H1 (cell line): ENCODE measurements at regions not wholly inside any gene's neighbourhood (a gene's known extent, or its start where the extent isn't known, plus 50 kb on each side); places are given as distances from the start of the nearest gene placed in this dataset.

Source experiments
- CTCF ChIA-PET: fragments of 300-600 bp; sonication (Branson Sonifier 250); formaldehyde crosslinking; loops from one replicate; lab custom pipeline; 2021; ENCODE audit not compliant: partially characterized antibody; lab: Charles Lee
- POLR2A ChIA-PET: fragments of 300-600 bp; sonication (Branson Sonifier 250); formaldehyde crosslinking; loops from one replicate; lab custom pipeline; 2021; ENCODE audit warnings: inconsistent platforms; ENCODE audit not compliant: partially characterized antibody; lab: Charles Lee
- DNase-seq, 2 experiments: peaks; one replicate each; pipeline versions ENCODE4 v3.0.0 to v3.0.0-alpha.2; 2010 to 2022; ENCODE audit warnings: low spot score in 2 of 2, low read depth in 1 of 2, mixed read lengths in 1 of 2
- FAIRE-seq: peaks from 2 replicates; lab custom pipeline; 2011; peaks lifted over from hg19 to GRCh38; lab: Jason Lieb, UNC
- H2AFZ ChIP-seq: 2 replicates; pipeline ENCODE4 v1.8.1; 2012; ENCODE audit warnings: low read length, inconsistent platforms
- H2AK5ac ChIP-seq: 2 replicates; pipeline ENCODE4 v1.6.1; 2013; ENCODE audit warnings: low read depth, low read length
- H2BK120ac ChIP-seq: replicated peaks from 2 replicates; pipeline ENCODE3; 2013; ENCODE audit warnings: low read depth, low read length, inconsistent platforms
- H2BK12ac ChIP-seq: 2 replicates; pipeline ENCODE4 v1.6.1; 2013; ENCODE audit warnings: low read depth, low read length
- H2BK15ac ChIP-seq: 2 replicates; pipeline ENCODE4 v1.6.1; 2013; ENCODE audit warnings: low read length
- H2BK20ac ChIP-seq: 2 replicates; pipeline ENCODE4 v1.6.1; 2013; ENCODE audit warnings: low read length
- H2BK5ac ChIP-seq: 2 replicates; pipeline ENCODE4 v1.6.1; 2013; ENCODE audit warnings: low read depth, low read length
- H3K14ac ChIP-seq: 2 replicates; pipeline ENCODE4 v1.6.1; 2013; ENCODE audit warnings: inconsistent platforms; ENCODE audit not compliant: insufficient read length
- H3K18ac ChIP-seq: 2 replicates; pipeline ENCODE4 v1.6.1; 2013; ENCODE audit warnings: low read length; ENCODE audit errors: extremely low read depth
- H3K23ac ChIP-seq: 2 replicates; pipeline ENCODE4 v1.6.1; 2013; ENCODE audit warnings: inconsistent platforms; ENCODE audit not compliant: insufficient read length
- H3K23me2 ChIP-seq: 2 replicates; pipeline ENCODE4 v1.6.1; 2013; ENCODE audit warnings: low read depth, low read length
- H3K27ac ChIP-seq: 2 replicates; pipeline ENCODE4 v1.6.1; 2011; ENCODE audit warnings: low read depth, low read length, inconsistent platforms
- H3K27me3 ChIP-seq, 4 experiments: replicated peaks in 1 of 4; 1 replicate in 1 of 4; 2 replicates in 3 of 4; pipeline versions ENCODE4 v1.6.1 to v1.8.1; 2011 to 2013; ENCODE audit warnings: low read length in 3 of 4, mild to moderate bottlenecking in 3 of 4, inconsistent platforms in 2 of 4, mixed read lengths in 2 of 4, moderate library complexity in 1 of 4; ENCODE audit not compliant: control insufficient read depth in 3 of 4, insufficient read depth in 3 of 4; ENCODE audit errors: extremely low read depth in 1 of 4
- H3K36me3 ChIP-seq, 4 experiments: 2 replicates each; pipeline versions ENCODE4 v1.6.1 to v1.8.1; 2011 to 2013; ENCODE audit warnings: mild to moderate bottlenecking in 4 of 4, low read length in 3 of 4, moderate library complexity in 2 of 4, control low read depth in 1 of 4, inconsistent platforms in 1 of 4; ENCODE audit not compliant: insufficient read depth in 4 of 4, control insufficient read depth in 2 of 4
- H3K4ac ChIP-seq: replicated peaks from 2 replicates; pipeline ENCODE3; 2013; ENCODE audit warnings: low read length, low read depth, mixed read lengths, inconsistent platforms; ENCODE audit not compliant: insufficient read length
- H3K4me1 ChIP-seq, 4 experiments: replicated peaks in 1 of 4; 1 replicate in 1 of 4; 2 replicates in 3 of 4; pipeline versions ENCODE4 v1.6.1 to v1.8.1; 2011 to 2013; ENCODE audit warnings: low read length in 3 of 4, inconsistent platforms in 2 of 4, mixed read lengths in 1 of 4; ENCODE audit not compliant: insufficient read depth in 4 of 4, control insufficient read depth in 3 of 4
- H3K4me2 ChIP-seq, 2 experiments: 2 replicates each; pipeline versions ENCODE4 v1.6.1 to v1.8.1; 2011 to 2013; ENCODE audit warnings: low read depth in 2 of 2, low read length in 2 of 2, control low read depth in 1 of 2, inconsistent platforms in 1 of 2, mild to moderate bottlenecking in 1 of 2; ENCODE audit not compliant: insufficient read depth in 1 of 2
- H3K4me3 ChIP-seq, 4 experiments: fragments of 200-600, 300-600 bp in 1 of 4; sonication (generic), shearing (Covaris generic), sonication (Bioruptor Twin) in 1 of 4; 2 replicates each; pipeline versions ENCODE4 v1.5.1 to v1.8.1; 2011 to 2016; ENCODE audit warnings: low read length in 4 of 4, low read depth in 3 of 4, control low read depth in 2 of 4, inconsistent platforms in 2 of 4, mild to moderate bottlenecking in 2 of 4, mixed read lengths in 1 of 4, moderate library complexity in 1 of 4; ENCODE audit not compliant: insufficient read depth in 2 of 4; ENCODE audit errors: extremely low read depth in 1 of 4
- H3K56ac ChIP-seq: replicated peaks from 2 replicates; pipeline ENCODE3; 2013; ENCODE audit warnings: low read depth, mild to moderate bottlenecking, mixed read lengths, low read length, inconsistent platforms; ENCODE audit not compliant: insufficient read length
- H3K79me1 ChIP-seq: 2 replicates; pipeline ENCODE4 v1.6.1; 2013; ENCODE audit warnings: low read depth, low read length, control low read depth
- H3K79me2 ChIP-seq, 2 experiments: 2 replicates each; pipeline versions ENCODE4 v1.6.1 to v1.8.1; 2012 to 2013; ENCODE audit warnings: low read length in 2 of 2, mild to moderate bottlenecking in 2 of 2, inconsistent platforms in 1 of 2; ENCODE audit not compliant: insufficient read depth in 2 of 2, control insufficient read depth in 1 of 2
- H3K9ac ChIP-seq, 4 experiments: replicated peaks in 1 of 4; 1 replicate in 1 of 4; 2 replicates in 3 of 4; pipeline versions ENCODE4 v1.6.1 to v1.8.1; 2011 to 2013; ENCODE audit warnings: low read depth in 3 of 4, low read length in 3 of 4, control low read depth in 2 of 4, mild to moderate bottlenecking in 2 of 4, moderate library complexity in 2 of 4, inconsistent platforms in 1 of 4; ENCODE audit errors: extremely low read depth in 1 of 4
- H3K9me3 ChIP-seq, 2 experiments: 2 replicates each; pipeline versions ENCODE4 v1.6.1 to v1.8.1; 2012 to 2013; ENCODE audit warnings: mild to moderate bottlenecking in 2 of 2, moderate library complexity in 2 of 2, control low read depth in 1 of 2, inconsistent platforms in 1 of 2, low read depth in 1 of 2, low read length in 1 of 2, mixed read lengths in 1 of 2; ENCODE audit not compliant: insufficient read depth in 2 of 2
- H4K20me1 ChIP-seq, 2 experiments: replicated peaks in 1 of 2; 2 replicates each; pipeline versions ENCODE3 to v1.8.1; 2011 to 2013; ENCODE audit warnings: inconsistent platforms in 2 of 2, low read length in 2 of 2, mild to moderate bottlenecking in 1 of 2; ENCODE audit not compliant: insufficient read depth in 2 of 2, control insufficient read depth in 1 of 2
- H4K5ac ChIP-seq: 2 replicates; pipeline ENCODE4 v1.6.1; 2013; ENCODE audit warnings: low read length, low read depth, mixed read lengths, inconsistent platforms; ENCODE audit not compliant: insufficient read length
- H4K8ac ChIP-seq: 2 replicates; pipeline ENCODE4 v1.8.0; 2013; ENCODE audit warnings: mild to moderate bottlenecking, moderate library complexity, low read length, inconsistent platforms; ENCODE audit not compliant: insufficient read depth; ENCODE audit errors: extremely low read depth
- H4K91ac ChIP-seq: replicated peaks from 2 replicates; pipeline ENCODE3; 2013; ENCODE audit warnings: low read length, mixed read lengths, inconsistent platforms; ENCODE audit not compliant: insufficient read length
- WGBS, 2 experiments: shearing (Covaris generic) in 1 of 2; methylation state at CpG; one replicate each; pipeline versions ENCODE4 v1.1.6 to v1.1.7; 2013 to 2015; ENCODE audit warnings: low lambda C conversion rate in 2 of 2, mixed read lengths in 2 of 2, inconsistent platforms in 1 of 2, low coverage in 1 of 2, missing lambda C conversion rate in 1 of 2; ENCODE audit not compliant: insufficient replicate concordance in 2 of 2, insufficient coverage in 1 of 2, insufficient read length in 1 of 2; ENCODE audit errors: extremely low coverage in 1 of 2, missing lambda C conversion rate in 1 of 2; 5-methylcytosine and 5-hydroxymethylcytosine counted together
- TF ChIP-seq, protein P1 (sequence below): fragments of 300-600 bp; sonication (generic); IDR thresholded peaks from 2 replicates; pipeline ENCODE4 v1.7.1; 2012; ENCODE audit warnings: low read length, moderate library complexity, mild to moderate bottlenecking, inconsistent platforms; ENCODE audit not compliant: insufficient replicate concordance

DNA sequence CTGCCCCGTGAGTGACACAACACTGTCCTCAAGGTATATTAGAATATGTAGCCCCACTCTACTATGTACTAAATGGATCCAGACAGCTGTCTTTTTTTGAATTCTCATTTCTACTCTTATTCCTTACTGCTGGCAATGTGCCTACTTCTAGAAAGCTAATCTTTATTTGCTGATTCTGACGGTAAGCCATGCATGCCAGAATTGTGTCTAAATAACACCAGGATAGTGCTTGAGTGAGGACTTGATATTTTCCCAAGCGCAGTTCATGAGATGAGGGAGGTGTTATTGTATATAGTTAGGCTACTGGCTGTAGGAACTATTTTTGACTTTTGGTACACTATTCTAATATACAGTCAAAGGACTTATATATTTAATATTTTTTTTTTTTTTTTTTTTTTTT is 316.2 kb upstream of the NAV3 start:
- Histone ChIP-seq H2BK120ac (no peak overlapping the region), H3K79me2 (no peaks in the 10 kb centered on the region), H3K23ac (no peak overlapping the region), H3K4ac (no peak overlapping the region), H3K79me1 (no peaks in the 10 kb centered on the region), H3K27ac (no peak overlapping the region), H2BK5ac (no peak overlapping the region), H2AK5ac (no peak overlapping the region), H3K9ac (no peak overlapping the region), H2BK20ac (no peak overlapping the region), H3K4me1 (no peaks in the 10 kb centered on the region), H3K36me3 (no peaks in the 10 kb centered on the region), H2AFZ (no peak overlapping the region), H4K91ac (no peak overlapping the region), H3K18ac (no peak overlapping the region), H3K14ac (no peak overlapping the region), H4K20me1 (no peaks in the 10 kb centered on the region), H3K4me3 (no peak overlapping the region), H3K27me3 (no peaks in the 10 kb centered on the region), H4K5ac (no peak overlapping the region), H3K23me2 (no peaks in the 10 kb centered on the region), H4K8ac (no peak overlapping the region), H2BK12ac (no peak overlapping the region), H3K9me3 (no peaks in the 10 kb centered on the region), H3K4me2 (no peak overlapping the region), H2BK15ac (no peak overlapping the region), H3K56ac (no peak overlapping the region)
- WGBS, 2 experiments = 87% methylated on average over 3 of the region's 3 CpGs; no CpG with 5 or more reads in 1 of the 2 experiments
- FAIRE-seq (no peak), DNase-seq (no peak)
- CTCF ChIA-PET = no interaction called here
- POLR2A ChIA-PET = no interaction called here
- TF ChIP-seq, protein P1, sequence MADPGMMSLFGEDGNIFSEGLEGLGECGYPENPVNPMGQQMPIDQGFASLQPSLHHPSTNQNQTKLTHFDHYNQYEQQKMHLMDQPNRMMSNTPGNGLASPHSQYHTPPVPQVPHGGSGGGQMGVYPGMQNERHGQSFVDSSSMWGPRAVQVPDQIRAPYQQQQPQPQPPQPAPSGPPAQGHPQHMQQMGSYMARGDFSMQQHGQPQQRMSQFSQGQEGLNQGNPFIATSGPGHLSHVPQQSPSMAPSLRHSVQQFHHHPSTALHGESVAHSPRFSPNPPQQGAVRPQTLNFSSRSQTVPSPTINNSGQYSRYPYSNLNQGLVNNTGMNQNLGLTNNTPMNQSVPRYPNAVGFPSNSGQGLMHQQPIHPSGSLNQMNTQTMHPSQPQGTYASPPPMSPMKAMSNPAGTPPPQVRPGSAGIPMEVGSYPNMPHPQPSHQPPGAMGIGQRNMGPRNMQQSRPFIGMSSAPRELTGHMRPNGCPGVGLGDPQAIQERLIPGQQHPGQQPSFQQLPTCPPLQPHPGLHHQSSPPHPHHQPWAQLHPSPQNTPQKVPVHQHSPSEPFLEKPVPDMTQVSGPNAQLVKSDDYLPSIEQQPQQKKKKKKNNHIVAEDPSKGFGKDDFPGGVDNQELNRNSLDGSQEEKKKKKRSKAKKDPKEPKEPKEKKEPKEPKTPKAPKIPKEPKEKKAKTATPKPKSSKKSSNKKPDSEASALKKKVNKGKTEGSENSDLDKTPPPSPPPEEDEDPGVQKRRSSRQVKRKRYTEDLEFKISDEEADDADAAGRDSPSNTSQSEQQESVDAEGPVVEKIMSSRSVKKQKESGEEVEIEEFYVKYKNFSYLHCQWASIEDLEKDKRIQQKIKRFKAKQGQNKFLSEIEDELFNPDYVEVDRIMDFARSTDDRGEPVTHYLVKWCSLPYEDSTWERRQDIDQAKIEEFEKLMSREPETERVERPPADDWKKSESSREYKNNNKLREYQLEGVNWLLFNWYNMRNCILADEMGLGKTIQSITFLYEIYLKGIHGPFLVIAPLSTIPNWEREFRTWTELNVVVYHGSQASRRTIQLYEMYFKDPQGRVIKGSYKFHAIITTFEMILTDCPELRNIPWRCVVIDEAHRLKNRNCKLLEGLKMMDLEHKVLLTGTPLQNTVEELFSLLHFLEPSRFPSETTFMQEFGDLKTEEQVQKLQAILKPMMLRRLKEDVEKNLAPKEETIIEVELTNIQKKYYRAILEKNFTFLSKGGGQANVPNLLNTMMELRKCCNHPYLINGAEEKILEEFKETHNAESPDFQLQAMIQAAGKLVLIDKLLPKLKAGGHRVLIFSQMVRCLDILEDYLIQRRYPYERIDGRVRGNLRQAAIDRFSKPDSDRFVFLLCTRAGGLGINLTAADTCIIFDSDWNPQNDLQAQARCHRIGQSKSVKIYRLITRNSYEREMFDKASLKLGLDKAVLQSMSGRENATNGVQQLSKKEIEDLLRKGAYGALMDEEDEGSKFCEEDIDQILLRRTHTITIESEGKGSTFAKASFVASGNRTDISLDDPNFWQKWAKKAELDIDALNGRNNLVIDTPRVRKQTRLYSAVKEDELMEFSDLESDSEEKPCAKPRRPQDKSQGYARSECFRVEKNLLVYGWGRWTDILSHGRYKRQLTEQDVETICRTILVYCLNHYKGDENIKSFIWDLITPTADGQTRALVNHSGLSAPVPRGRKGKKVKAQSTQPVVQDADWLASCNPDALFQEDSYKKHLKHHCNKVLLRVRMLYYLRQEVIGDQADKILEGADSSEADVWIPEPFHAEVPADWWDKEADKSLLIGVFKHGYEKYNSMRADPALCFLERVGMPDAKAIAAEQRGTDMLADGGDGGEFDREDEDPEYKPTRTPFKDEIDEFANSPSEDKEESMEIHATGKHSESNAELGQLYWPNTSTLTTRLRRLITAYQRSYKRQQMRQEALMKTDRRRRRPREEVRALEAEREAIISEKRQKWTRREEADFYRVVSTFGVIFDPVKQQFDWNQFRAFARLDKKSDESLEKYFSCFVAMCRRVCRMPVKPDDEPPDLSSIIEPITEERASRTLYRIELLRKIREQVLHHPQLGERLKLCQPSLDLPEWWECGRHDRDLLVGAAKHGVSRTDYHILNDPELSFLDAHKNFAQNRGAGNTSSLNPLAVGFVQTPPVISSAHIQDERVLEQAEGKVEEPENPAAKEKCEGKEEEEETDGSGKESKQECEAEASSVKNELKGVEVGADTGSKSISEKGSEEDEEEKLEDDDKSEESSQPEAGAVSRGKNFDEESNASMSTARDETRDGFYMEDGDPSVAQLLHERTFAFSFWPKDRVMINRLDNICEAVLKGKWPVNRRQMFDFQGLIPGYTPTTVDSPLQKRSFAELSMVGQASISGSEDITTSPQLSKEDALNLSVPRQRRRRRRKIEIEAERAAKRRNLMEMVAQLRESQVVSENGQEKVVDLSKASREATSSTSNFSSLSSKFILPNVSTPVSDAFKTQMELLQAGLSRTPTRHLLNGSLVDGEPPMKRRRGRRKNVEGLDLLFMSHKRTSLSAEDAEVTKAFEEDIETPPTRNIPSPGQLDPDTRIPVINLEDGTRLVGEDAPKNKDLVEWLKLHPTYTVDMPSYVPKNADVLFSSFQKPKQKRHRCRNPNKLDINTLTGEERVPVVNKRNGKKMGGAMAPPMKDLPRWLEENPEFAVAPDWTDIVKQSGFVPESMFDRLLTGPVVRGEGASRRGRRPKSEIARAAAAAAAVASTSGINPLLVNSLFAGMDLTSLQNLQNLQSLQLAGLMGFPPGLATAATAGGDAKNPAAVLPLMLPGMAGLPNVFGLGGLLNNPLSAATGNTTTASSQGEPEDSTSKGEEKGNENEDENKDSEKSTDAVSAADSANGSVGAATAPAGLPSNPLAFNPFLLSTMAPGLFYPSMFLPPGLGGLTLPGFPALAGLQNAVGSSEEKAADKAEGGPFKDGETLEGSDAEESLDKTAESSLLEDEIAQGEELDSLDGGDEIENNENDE = no peak
